Smooth muscle cell (in vitro differentiated cells): ENCODE measurements at regions not wholly inside any gene's neighbourhood (a gene's known extent, or its start where the extent isn't known, plus 50 kb on each side); places are given as distances from the start of the nearest gene placed in this dataset.
"Not testable (repeated sequence)": the region's sequence is repeated elsewhere in the genome, so short reads cannot be mapped to it uniquely, and the experiment has no call there.

Experiments used
- DNase-seq: peaks from one replicate; lab custom pipeline; 2025; ENCODE audit not compliant: unreplicated experiment; lab: John Stamatoyannopoulos, UW
- H2AFZ ChIP-seq: fragments of 200-600 bp; sonication (generic); 2 replicates; pipeline ENCODE4 v1.6.0; 2016; ENCODE audit warnings: antibody characterized with exemption, low read depth, mild to moderate bottlenecking
- H3F3A ChIP-seq: fragments of 200-600 bp; sonication (generic); 2 replicates; pipeline ENCODE4 v1.6.0; 2017; ENCODE audit warnings: antibody characterized with exemption, low read depth
- H3K27ac ChIP-seq: fragments of 200-600 bp; sonication (generic); 2 replicates; pipeline ENCODE4 v1.5.1; 2016; ENCODE audit warnings: low read depth, mild to moderate bottlenecking
- H3K27me3 ChIP-seq: fragments of 200-600 bp; sonication (generic); 2 replicates; pipeline ENCODE4 v1.6.1; 2016; ENCODE audit warnings: low read depth, mild to moderate bottlenecking
- H3K36me3 ChIP-seq: fragments of 200-600 bp; sonication (generic); 2 replicates; pipeline ENCODE4 v1.5.1; 2016; ENCODE audit warnings: low read depth
- H3K4me1 ChIP-seq: fragments of 200-600 bp; sonication (generic); 2 replicates; pipeline ENCODE4 v1.5.1; 2016; ENCODE audit warnings: low read depth
- H3K4me2 ChIP-seq: fragments of 200-600 bp; sonication (generic); 2 replicates; pipeline ENCODE4 v1.6.0; 2016; ENCODE audit warnings: mild to moderate bottlenecking
- H3K4me3 ChIP-seq: fragments of 200-600 bp; sonication (generic); 2 replicates; pipeline ENCODE4 v1.5.1; 2016; ENCODE audit warnings: mild to moderate bottlenecking
- H3K79me2 ChIP-seq: fragments of 200-600 bp; sonication (generic); 2 replicates; pipeline ENCODE4 v1.6.0; 2016; ENCODE audit warnings: low read depth, mild to moderate bottlenecking
- H3K9ac ChIP-seq: fragments of 200-600 bp; sonication (generic); 2 replicates; pipeline ENCODE4 v1.6.0; 2016; ENCODE audit warnings: low read depth
- H3K9me3 ChIP-seq: fragments of 200-600 bp; sonication (generic); replicated peaks from 2 replicates; pipeline ENCODE4 v1.5.1; 2016; ENCODE audit warnings: low read depth
- H4K20me1 ChIP-seq: fragments of 200-600 bp; sonication (generic); 2 replicates; pipeline ENCODE4 v1.6.0; 2016; ENCODE audit warnings: low read depth
- WGBS: methylation state at CpG from one replicate; pipeline ENCODE4 v1.1.7; 2016; ENCODE audit warnings: low lambda C conversion rate; 5-methylcytosine and 5-hydroxymethylcytosine counted together
- TF ChIP-seq, protein P1 (sequence below): fragments of 200-600 bp; sonication (generic); IDR thresholded peaks from 2 replicates; pipeline ENCODE4 v1.5.1; 2017; ENCODE audit warnings: borderline replicate concordance, mild to moderate bottlenecking, antibody characterized with exemption; ENCODE audit not compliant: insufficient read depth, poor library complexity, severe bottlenecking

DNA sequence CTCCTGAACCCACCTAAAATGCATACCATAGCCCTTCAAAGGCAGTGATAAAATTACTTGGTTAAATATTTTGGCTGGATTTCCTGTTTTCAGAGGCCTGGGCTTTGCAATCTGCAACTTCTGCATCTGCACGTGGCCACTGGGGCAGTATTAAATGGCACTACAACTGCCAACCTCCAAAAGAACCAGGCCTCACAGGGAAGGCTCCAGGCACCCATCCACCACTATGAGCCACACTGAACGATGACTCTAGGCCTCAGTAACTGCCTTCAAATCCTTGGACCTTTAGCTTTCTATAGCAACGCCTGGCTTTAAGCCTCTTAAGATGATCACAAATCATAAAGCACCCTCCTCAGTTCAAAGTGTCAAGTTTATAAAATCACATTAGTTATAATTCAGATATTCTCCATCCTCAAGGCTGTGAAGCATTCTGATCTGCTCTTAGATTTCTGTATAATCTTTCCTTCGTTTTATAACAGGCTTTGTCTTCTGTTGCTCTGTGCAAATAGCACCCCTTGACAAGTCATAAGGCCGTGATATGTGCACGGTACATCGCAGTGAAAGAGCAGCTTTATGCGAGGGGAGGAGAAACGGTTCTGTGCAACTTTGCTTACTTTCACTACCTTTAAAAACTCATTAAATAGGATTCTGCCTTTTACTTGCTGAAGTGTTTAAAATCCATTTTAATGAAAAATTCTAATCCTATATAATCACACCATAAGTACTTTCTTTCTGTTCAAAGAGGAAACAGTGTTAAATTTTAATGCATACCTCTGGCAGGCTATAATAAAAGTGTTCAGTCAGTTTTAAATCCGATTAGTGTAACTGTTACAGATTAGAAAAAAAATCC lies 196.4 kb upstream of the G2E3 start:
- H3K4me1 ChIP-seq, result no peaks in the 10 kb centered on the region
- no peak for DNase-seq
- no peak overlapping the region for H3K4me2 ChIP-seq
- H3K27me3 ChIP-seq, result no peaks in the 10 kb centered on the region
- no peaks in the 10 kb centered on the region for H3K9me3 ChIP-seq
- H4K20me1 ChIP-seq, result no peaks in the 10 kb centered on the region
- H3K27ac ChIP-seq, result no peak overlapping the region
- TF ChIP-seq, protein P1, sequence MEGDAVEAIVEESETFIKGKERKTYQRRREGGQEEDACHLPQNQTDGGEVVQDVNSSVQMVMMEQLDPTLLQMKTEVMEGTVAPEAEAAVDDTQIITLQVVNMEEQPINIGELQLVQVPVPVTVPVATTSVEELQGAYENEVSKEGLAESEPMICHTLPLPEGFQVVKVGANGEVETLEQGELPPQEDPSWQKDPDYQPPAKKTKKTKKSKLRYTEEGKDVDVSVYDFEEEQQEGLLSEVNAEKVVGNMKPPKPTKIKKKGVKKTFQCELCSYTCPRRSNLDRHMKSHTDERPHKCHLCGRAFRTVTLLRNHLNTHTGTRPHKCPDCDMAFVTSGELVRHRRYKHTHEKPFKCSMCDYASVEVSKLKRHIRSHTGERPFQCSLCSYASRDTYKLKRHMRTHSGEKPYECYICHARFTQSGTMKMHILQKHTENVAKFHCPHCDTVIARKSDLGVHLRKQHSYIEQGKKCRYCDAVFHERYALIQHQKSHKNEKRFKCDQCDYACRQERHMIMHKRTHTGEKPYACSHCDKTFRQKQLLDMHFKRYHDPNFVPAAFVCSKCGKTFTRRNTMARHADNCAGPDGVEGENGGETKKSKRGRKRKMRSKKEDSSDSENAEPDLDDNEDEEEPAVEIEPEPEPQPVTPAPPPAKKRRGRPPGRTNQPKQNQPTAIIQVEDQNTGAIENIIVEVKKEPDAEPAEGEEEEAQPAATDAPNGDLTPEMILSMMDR, result no peak
- H2AFZ ChIP-seq, result no peak overlapping the region
- H3K79me2 ChIP-seq, result no peaks in the 10 kb centered on the region
- no peak overlapping the region for H3K9ac ChIP-seq
- no peak overlapping the region for H3K4me3 ChIP-seq
- no peaks in the 10 kb centered on the region for H3F3A ChIP-seq
- no peaks in the 10 kb centered on the region for H3K36me3 ChIP-seq
- WGBS, result 82% methylated on average over 10 of the region's 10 CpGs

DNA sequence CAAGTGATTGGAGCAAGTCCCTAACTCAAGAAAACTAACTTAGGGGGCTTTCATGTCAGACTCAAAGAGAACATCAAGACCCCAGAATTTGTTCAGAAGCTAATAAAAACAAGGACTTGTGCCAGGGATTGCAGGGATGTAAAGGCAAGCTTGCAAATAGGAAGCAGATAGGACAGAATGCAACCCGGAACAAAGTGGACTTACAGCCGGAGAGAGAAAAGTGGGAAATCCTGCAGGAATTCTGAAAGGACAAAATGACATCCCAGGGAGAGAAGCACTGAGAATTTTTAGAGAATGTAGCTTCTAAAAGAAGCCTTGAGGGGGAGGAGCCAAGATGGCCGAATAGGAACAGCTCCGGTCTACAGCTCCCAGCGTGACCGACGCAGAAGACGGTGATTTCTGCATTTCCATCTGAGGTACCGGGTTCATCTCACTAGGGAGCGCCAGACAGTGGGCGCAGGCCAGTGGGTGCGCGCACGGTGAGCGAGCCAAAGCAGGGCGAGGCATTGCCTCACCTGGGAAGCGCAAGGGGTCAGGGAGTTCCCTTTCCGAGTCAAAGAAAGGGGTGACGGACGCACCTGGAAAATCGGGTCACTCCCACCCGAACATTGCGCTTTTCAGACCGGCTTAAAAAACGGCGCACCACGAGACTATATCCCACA lies 195.6 kb upstream of the G2E3 start:
- H3K4me1 ChIP-seq, H3K9ac ChIP-seq, H3K4me2 ChIP-seq, H3K79me2 ChIP-seq, H3K4me3 ChIP-seq, H4K20me1 ChIP-seq, H3K36me3 ChIP-seq, DNase-seq, H3F3A ChIP-seq, H3K27me3 ChIP-seq, H3K27ac ChIP-seq, H2AFZ ChIP-seq, H3K9me3 ChIP-seq: not testable (repeated sequence)
- WGBS, result 81% methylated on average over 17 of the region's 27 CpGs

DNA sequence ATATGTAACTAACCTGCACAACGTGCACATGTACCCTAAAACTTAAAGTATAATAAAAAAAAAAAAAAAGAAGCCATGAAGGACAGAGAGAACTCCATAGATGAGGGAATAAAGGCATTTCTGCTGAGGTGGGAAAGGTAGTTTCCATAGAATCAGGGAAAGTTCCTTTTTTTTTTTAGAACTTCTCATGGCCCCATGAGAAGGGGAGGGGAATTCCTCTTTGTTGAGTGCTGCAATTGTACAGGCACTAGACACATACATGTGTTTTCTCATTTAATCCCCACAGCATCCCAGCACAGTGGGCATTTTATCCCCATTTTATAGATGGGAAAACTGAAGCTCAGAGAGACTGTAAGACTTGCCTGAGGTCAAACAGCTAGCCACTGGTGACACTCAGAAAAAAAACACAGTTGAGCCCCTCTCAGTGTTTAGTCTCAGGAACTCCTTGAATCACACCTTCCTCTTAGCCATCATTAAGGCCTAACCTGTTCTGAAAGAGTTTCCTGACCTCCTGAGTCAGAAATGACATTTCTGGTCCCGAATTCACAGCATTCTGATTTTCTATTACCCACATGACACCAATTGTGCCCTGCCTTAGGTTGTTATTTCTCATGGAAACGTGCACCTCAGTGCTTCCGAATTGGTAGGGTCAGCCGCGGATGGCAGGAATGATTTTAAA lies 189.3 kb upstream of the G2E3 start:
- H4K20me1 ChIP-seq, result no peaks in the 10 kb centered on the region

DNA sequence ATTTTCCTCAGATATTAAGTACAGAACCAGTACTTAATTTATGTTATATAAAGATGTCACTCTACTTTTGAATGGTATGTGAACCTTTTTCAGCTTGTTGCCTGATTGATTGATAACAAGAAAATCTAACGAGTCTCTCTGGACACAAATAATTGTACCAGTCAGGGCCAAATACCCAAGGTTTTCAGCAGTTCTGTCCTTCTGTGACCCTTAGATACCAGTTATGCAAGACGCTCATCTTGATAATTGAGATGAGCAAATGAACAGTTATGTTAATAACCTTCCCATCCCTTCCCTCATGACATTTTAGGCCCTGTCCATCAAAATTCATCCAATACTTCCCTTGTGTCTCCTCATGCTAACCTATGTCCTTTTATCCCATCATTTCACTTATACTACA lies 185.9 kb upstream of the G2E3 start:
- no peak overlapping the region for H3K4me2 ChIP-seq
- no peaks in the 10 kb centered on the region for H3F3A ChIP-seq
- no peak for DNase-seq
- no peak overlapping the region for H3K9ac ChIP-seq
- no peaks in the 10 kb centered on the region for H3K36me3 ChIP-seq
- no peak overlapping the region for H3K4me3 ChIP-seq
- H3K27me3 ChIP-seq, result no peaks in the 10 kb centered on the region
- H2AFZ ChIP-seq, result no peak overlapping the region
- no peaks in the 10 kb centered on the region for H3K9me3 ChIP-seq
- no peaks in the 10 kb centered on the region for H4K20me1 ChIP-seq
- WGBS, result 95% methylated on average over 2 of the region's 2 CpGs
- no peaks in the 10 kb centered on the region for H3K79me2 ChIP-seq
- H3K4me1 ChIP-seq, result no peaks in the 10 kb centered on the region
- H3K27ac ChIP-seq, result no peak overlapping the region
- TF ChIP-seq, protein P1, result no peak

More for the DNA sequence above, 189.3 kb upstream of the G2E3 start:
- H3K4me2 ChIP-seq, result no peak overlapping the region
- 90% methylated on average over 6 of the region's 6 CpGs for WGBS
- no peaks in the 10 kb centered on the region for H3K27me3 ChIP-seq
- no peaks in the 10 kb centered on the region for H3K4me1 ChIP-seq
- H3K36me3 ChIP-seq, result no peaks in the 10 kb centered on the region
- no peaks in the 10 kb centered on the region for H3K79me2 ChIP-seq
- no peak overlapping the region for H3K4me3 ChIP-seq
- no peak overlapping the region for H3K9ac ChIP-seq
- no peak overlapping the region for H3K27ac ChIP-seq
- H3F3A ChIP-seq, result no peaks in the 10 kb centered on the region
- TF ChIP-seq, protein P1, result no peak
- no peak overlapping the region for H2AFZ ChIP-seq
- DNase-seq, result no peak
- H3K9me3 ChIP-seq, result no peaks in the 10 kb centered on the region
